ENCODE measurements at regions not wholly inside any gene's neighbourhood (a gene's known extent, or its start where the extent isn't known, plus 50 kb on each side); places are given as distances from the start of the nearest gene placed in this dataset.

DNA sequence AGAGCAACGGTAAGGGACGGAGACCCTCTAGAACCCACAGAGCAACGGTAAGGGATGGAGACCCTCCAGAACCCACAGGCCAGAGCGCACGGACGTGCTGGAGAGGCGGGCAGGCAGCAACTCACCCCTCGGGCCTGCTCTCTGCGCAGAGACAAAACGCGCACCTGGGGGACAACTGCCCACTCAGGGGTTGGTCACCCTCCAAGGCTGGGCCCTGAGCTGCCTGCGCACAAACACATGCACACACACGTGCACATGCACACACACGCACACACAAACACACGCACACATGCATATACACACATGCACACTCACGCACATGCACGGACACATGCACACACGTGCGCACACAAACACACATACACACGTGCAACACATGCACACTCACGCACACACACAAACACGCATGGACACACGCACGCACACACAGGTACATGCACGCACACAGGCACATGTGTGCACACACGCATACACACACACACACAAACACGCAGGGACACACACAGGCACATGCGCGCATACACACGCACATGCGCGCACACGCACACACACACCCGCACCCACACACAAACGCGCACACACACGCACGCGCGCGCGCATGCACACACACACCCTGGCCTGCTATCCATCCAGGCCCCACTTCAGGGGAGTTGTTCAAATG, 88.3 kb downstream of the NCOR2 start:
- peaks cover 0 to 5% (median 2%) of the 10 kb centered on the region in 4 donors for H3K36me3 ChIP-seq
- no peaks in the 10 kb centered on the region for H3K27me3 ChIP-seq
- TF ChIP-seq, protein P1, sequence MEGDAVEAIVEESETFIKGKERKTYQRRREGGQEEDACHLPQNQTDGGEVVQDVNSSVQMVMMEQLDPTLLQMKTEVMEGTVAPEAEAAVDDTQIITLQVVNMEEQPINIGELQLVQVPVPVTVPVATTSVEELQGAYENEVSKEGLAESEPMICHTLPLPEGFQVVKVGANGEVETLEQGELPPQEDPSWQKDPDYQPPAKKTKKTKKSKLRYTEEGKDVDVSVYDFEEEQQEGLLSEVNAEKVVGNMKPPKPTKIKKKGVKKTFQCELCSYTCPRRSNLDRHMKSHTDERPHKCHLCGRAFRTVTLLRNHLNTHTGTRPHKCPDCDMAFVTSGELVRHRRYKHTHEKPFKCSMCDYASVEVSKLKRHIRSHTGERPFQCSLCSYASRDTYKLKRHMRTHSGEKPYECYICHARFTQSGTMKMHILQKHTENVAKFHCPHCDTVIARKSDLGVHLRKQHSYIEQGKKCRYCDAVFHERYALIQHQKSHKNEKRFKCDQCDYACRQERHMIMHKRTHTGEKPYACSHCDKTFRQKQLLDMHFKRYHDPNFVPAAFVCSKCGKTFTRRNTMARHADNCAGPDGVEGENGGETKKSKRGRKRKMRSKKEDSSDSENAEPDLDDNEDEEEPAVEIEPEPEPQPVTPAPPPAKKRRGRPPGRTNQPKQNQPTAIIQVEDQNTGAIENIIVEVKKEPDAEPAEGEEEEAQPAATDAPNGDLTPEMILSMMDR (IDR thresholded peaks at IDR 0.05) = no peak
- H3K4me3 ChIP-seq = no peak overlapping the region
- ATAC-seq (no peak), DNase-seq (peak in 1 of 3 donors; percentile 40)
- WGBS (ENCODE audit: insufficient coverage, low coverage, low lambda C conversion rate, missing lambda C conversion rate) = 96% methylated on average over 18 of the region's 42 CpGs
- H3K9me3 ChIP-seq = no peaks in the 10 kb centered on the region
- H3K27ac ChIP-seq = no peak overlapping the region
- H3K4me1 ChIP-seq = peaks cover 0 to 5% (median 0%) of the 10 kb centered on the region in 4 donors
- intact Hi-C loops (cut with DNase I) = no loop called here

DNA sequence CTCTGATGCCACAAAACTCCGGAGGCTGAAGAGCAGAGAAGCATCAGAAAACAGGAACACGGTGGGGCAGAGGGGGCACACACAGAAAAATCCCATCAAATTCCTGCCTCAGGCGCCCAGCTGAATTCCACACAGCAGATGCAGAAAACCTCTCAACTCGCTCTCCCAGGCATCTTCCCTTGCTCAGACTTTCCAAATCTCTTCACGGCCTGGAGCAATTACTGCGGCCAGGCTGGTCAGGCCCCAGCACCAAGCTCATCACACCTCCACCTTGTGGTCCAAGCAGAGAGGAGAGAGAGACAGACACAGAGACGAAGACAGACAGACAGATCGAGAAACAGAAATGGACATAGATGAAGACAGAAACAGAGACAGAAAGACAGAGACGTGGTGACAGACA, 89.0 kb downstream of the NCOR2 start:
- no peaks in the 10 kb centered on the region for H3K9me3 ChIP-seq
- peaks cover 0 to 5% (median 0%) of the 10 kb centered on the region in 4 donors for H3K4me1 ChIP-seq
- intact Hi-C loops (cut with DNase I) = no loop called here
- H3K27ac ChIP-seq = no peak overlapping the region
- peaks cover 0 to 5% (median 2%) of the 10 kb centered on the region in 4 donors for H3K36me3 ChIP-seq
- WGBS (ENCODE audit: insufficient coverage, low coverage, low lambda C conversion rate, missing lambda C conversion rate) = 84% methylated on average over 6 of the region's 9 CpGs
- ATAC-seq (no peak), DNase-seq (no peak)
- H3K4me3 ChIP-seq = no peak overlapping the region
- H3K27me3 ChIP-seq = no peaks in the 10 kb centered on the region
- TF ChIP-seq, protein P1 (IDR thresholded peaks at IDR 0.05) = no peak
- no peak for TF ChIP-seq POLR2A (IDR thresholded peaks at IDR 0.05)

DNA sequence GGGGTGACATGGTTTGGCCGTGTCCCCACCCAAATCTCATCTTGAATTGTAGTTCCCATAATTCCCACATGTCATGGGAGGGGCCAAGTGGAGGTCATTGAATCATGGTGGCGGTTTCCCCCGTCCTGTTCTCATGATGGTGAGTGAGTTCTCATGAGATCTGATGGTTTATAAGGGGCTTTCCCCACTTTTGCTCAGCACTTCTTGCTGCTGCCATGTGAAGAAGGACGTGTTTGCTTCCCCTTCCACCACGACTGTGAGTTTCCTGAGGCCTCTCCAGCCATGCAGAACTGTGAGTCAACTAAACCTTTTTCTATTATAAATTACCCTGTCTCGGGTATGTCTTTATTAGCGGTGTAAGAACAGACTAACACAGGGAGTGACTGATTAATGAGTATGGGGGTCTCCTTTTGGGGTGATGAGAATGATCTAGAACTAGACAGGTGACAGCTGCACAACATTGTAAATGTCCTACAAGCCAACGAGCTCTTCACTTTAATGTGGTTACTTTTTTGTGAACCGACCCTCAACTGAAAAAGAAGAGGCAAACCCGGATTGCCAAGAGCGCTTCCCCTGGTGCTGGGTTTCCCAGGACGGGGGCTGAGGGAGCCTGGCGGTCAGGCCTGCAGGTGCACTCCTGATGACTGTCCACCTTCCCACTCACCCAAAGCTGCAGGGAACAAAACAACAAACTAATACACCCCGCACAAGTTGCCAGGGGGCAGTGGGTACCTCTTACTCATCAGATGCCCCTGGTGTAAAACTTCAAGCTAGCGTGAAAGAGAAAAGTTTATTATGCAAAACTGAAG, 90.1 kb downstream of the NCOR2 start:
- DNase-seq = peak in 1 of 3 donors; percentile 24
- no peak for TF ChIP-seq POLR2A (IDR thresholded peaks at IDR 0.05)
- TF ChIP-seq, protein P1 (IDR thresholded peaks at IDR 0.05) = no peak

DNA sequence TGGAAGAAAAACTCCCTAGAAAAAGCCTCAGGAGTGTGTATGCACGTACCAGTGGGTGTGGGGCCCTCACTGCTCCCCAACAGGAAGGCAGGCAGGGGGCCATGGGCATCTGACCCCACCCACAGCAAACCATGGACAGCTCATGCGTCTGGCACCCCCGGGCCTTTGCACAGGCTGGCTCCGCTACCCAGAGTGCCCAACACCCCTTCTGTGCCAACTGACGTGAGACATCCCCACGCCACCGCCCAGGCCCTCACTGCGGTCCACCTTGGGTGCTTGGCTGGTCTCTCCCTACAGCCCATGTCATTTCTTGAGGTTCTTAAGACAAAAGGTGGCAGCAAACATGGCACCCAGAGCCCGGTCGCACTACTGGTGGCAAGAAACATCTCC, 91.4 kb downstream of the NCOR2 start:
- Histone ChIP-seq H3K27ac (no peak overlapping the region), H3K4me1 (peaks cover 0 to 5% (median 0%) of the 10 kb centered on the region in 4 donors), H3K27me3 (no peaks in the 10 kb centered on the region), H3K9me3 (no peaks in the 10 kb centered on the region), H3K36me3 (peaks cover 0 to 20% (median 6%) of the 10 kb centered on the region in 4 donors), H3K4me3 (no peak overlapping the region)
- intact Hi-C loops (cut with DNase I) = no loop called here
- TF ChIP-seq POLR2A (IDR thresholded peaks at IDR 0.05) = no peak
- TF ChIP-seq, protein P1 (IDR thresholded peaks at IDR 0.05) = no peak
- ATAC-seq (no peak), DNase-seq (peak in 1 of 3 donors; percentile 47)
- WGBS (ENCODE audit: insufficient coverage, low coverage, low lambda C conversion rate, missing lambda C conversion rate) = 100% methylated on average over 2 of the region's 10 CpGs

More for the DNA sequence above, 90.1 kb downstream of the NCOR2 start:
- no peak for ATAC-seq
- no peaks in the 10 kb centered on the region for H3K9me3 ChIP-seq
- H3K27me3 ChIP-seq = no peaks in the 10 kb centered on the region
- peaks cover 0 to 5% (median 0%) of the 10 kb centered on the region in 4 donors for H3K4me1 ChIP-seq
- WGBS (ENCODE audit: insufficient coverage, low coverage, low lambda C conversion rate, missing lambda C conversion rate) = 77% methylated on average over 9 of the region's 15 CpGs
- no peak overlapping the region for H3K27ac ChIP-seq
- no peak overlapping the region for H3K4me3 ChIP-seq
- intact Hi-C loops (cut with DNase I) = no loop called here
- H3K36me3 ChIP-seq = peaks cover 0 to 13% (median 5%) of the 10 kb centered on the region in 4 donors

Measured in right lobe of liver (tissue), 6 donors.